C4-2B (cell line): ENCODE measurements at regions not wholly inside any gene's neighbourhood (a gene's known extent, or its start where the extent isn't known, plus 50 kb on each side); places are given as distances from the start of the nearest gene placed in this dataset.

Experiments used
- H3K27ac ChIP-seq: fragments of 450-650 bp; 2 replicates; pipeline ENCODE4 v1.5.1; 2017
- ZFX ChIP-seq: fragments of 450-650 bp; IDR thresholded peaks from 2 replicates; pipeline ENCODE4 v1.6.1; 2017
- TF ChIP-seq, protein P1 (sequence below): fragments of 450-650 bp; conservative IDR thresholded peaks from 2 replicates; pipeline ENCODE4 v1.5.1; 2017; ENCODE audit warnings: mild to moderate bottlenecking

DNA sequence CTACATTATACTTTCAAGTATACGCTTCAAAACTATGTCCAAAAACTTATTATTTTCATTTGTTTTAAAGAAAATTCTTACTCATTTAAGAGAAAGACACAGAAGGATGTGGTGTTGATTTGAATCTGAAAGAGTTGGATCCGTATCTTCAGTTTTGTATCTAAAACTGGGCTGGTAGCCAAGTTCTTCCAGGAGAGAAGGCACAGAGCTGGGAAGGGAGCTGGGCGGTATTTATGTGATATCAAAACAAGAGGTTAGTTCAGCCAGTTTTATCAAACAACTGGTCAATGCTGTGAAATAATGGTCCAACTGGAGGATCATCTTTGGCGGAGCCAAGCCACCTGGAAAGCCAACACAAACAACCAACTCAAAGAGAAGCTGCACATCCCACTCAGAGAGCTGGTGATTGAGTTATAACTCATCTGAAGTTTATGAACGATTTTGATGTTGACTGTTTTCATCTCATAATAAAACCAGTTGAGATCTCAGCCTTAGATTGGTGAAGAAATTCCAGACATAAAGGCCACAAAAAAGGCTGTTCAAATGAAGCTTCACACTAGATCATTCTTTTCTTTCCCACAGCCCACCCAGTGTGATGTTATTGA, 489.6 kb upstream of the RASGRP1 start:
- no peak for TF ChIP-seq ZFX
- TF ChIP-seq, protein P1, sequence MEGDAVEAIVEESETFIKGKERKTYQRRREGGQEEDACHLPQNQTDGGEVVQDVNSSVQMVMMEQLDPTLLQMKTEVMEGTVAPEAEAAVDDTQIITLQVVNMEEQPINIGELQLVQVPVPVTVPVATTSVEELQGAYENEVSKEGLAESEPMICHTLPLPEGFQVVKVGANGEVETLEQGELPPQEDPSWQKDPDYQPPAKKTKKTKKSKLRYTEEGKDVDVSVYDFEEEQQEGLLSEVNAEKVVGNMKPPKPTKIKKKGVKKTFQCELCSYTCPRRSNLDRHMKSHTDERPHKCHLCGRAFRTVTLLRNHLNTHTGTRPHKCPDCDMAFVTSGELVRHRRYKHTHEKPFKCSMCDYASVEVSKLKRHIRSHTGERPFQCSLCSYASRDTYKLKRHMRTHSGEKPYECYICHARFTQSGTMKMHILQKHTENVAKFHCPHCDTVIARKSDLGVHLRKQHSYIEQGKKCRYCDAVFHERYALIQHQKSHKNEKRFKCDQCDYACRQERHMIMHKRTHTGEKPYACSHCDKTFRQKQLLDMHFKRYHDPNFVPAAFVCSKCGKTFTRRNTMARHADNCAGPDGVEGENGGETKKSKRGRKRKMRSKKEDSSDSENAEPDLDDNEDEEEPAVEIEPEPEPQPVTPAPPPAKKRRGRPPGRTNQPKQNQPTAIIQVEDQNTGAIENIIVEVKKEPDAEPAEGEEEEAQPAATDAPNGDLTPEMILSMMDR: no peak
- H3K27ac ChIP-seq: no peak overlapping the region

DNA sequence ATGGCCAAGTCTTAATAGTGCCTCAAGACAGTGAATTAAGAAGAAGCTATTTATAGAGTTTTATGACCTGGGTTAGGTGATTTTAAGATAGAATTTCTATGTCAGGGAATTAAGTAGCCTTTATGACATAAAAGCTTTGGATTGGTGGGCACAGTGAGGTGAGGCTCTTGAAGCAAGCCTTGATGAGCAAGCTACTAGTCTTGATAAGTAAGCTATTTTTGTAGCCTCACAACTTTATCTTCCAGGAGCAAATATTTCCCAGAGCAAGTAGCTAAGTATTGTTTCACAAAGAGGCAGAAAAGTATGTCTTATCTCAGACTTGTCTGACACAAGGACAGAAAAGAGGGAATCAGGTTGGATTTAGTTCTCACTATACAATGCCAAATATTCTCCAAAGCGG, 491.7 kb upstream of the RASGRP1 start:
- no peak overlapping the region for H3K27ac ChIP-seq
- TF ChIP-seq ZFX: no peak
- TF ChIP-seq, protein P1: no peak

DNA sequence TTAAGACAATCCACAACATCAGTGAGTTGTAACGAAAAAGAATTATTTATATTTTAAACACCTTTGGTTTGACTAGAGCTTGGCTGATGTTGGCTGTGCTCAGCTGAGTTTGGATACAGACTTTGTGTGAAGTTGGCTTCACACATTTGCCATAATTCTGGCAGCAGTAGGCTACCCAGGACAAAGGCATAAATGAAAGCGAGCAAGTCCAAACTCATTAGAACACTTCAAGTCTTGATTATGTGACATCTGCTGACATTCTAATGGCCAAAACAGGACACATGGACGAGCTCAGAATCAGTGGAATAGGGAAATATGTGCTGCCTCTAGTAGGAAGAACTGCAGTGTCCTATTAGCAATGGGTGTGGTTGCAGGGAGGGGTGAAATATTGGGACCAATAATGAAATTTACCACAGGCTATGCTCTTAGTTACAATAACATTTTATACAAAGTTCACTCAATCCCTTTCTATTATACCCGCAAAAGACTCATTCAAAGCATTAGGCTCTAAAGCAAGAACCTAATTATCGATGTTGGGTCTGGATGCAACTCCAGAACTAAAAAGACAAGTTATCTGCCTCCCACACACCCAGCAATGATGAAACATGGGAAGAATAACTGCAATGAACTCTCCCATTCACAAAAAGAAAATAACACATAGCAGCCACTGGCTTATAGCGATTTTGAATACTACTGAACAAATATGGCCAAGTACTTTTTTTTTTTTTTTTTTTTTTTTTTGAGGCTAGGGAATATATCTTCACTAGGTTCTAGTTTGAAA, 493.9 kb upstream of the RASGRP1 start:
- no peak overlapping the region for H3K27ac ChIP-seq
- TF ChIP-seq ZFX: no peak
- TF ChIP-seq, protein P1: no peak

DNA sequence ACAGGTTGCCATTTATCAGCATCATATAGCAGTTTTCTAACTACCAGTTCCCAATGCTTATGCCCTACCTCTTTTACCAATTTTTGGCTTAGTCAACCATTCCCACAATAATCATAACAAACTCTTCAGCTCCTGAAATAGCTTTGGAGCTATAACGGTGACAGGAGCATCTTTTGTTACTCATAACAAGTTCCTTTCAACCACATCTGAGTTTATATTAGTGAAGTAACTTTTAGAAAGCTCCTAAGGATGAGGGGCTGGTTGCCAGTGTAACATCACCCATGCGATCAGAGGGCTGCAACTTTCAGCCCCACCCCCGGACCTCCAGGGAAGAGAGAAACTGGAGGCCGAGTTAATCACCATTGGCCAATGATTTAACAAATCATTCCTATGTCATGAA, 495.3 kb upstream of the RASGRP1 start:
- no peak overlapping the region for H3K27ac ChIP-seq
- no peak for TF ChIP-seq ZFX
- TF ChIP-seq, protein P1: no peak

DNA sequence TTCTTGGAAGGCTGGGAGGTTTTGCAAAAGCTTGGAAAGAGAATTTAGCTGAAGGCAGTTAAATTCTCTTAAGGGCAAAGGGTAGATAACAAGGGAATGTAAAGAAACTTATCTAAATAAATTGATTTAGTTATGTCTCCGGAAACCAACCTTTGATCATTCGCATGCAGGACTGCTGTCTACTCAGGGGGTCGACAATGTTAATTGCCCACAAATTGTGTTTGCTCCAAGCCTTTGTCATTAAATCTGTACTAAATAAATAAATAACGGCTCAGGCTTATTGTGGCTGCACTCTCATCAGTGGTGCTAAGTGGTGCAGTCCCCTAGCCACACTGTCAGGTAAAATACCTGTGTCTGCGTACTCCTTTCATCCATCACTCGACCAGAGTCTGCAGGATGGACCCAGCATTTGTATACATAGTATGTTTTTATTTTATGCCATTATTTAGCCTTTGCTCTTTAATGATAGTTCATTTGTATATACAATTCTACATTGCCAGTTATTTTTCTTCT, 497.4 kb upstream of the RASGRP1 start:
- TF ChIP-seq ZFX: no peak
- TF ChIP-seq, protein P1: no peak
- H3K27ac ChIP-seq: no peak overlapping the region

DNA sequence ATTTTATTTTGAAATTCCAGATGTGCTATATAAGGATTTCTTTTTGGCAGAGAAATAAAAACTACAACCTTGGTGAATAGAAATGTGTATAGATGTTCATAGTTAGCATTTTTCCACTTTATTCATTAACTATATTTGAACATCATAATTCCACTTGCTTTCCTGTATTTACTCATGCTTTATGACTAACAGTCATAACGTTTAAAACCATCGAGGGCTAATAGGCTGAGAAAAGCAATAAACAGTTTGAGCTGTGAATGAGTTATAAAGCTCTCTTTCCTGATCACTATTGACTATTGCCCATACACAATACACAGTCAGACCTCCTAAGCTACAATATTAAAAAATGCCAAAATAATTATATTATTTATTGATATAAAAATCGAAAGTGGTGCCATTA, 502.1 kb upstream of the RASGRP1 start:
- no peak for TF ChIP-seq ZFX
- TF ChIP-seq, protein P1: no peak
- no peak overlapping the region for H3K27ac ChIP-seq

DNA sequence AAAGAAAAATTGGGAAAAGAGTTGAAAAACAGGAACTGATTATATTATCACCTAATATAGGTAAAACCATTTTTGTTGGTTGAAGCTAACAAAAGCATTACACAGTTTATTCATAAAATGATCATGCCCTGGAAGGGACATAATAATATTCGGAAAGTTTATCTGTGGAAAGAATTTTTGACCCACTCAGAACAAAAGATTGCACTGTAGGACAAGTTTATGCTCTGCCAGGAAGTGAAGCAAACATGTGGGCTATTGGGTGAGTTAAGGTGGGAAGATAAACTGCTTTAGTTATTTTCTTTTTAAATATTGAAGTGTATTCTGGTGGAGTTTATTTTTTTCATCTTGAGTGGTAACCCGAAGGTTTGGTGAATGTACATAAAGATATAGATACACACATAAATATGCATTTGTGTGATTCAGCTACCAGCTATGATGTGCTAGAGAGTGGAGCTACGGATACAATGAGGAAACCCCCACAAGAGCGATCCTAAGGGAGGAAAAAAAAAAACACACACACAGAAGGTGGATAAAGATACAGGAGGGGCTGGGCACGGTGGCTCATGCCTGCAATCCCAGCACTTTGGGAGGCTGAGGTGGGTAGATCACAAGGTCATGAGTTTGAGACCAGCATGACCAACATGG, 506.4 kb upstream of the THBS1 start:
- no peak overlapping the region for H3K27ac ChIP-seq
- no peak for TF ChIP-seq ZFX
- TF ChIP-seq, protein P1: no peak
